Fibroblast of lung (primary cell): ENCODE measurements at regions not wholly inside any gene's neighbourhood (a gene's known extent, or its start where the extent isn't known, plus 50 kb on each side); places are given as distances from the start of the nearest gene placed in this dataset.

ENCODE experiments used
- EZH2 ChIP-seq: IDR thresholded peaks from 2 replicates; pipeline ENCODE4 v1.5.1; 2012; ENCODE audit warnings: low read length, control low read depth, mild to moderate bottlenecking; ENCODE audit errors: missing control alignments
- TF ChIP-seq, protein P1 (sequence below), 2 donors: IDR thresholded peaks in 1 of 2; conservative IDR thresholded peaks in 1 of 2; 1 replicate in 1 of 2; 2 replicates in 1 of 2; pipeline ENCODE4 v1.5.1; 2011 to 2012; ENCODE audit warnings: low read length in 2 of 2, control low read depth in 1 of 2, inconsistent platforms in 1 of 2, low read depth in 1 of 2, mild to moderate bottlenecking in 1 of 2

DNA sequence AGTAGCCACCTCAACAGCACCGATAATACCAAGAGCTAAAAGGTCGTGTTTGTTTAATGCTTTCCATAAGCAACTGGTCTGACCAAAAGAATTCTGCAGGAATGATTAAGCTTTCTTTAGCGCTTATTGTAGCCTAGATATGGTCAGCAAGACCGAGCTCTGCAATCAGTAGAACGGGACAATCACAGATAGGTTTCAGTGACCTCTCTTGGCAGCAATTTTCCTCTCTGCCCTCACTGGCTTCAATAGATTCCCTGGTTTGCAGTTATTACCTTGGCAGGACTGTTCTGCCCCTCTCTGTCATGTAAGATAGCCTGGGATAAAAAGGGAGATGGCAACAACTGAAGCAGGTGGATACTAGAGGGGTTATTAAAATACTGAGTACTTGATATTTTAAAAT, 337.1 kb upstream of the NECTIN3 start:
- TF ChIP-seq, protein P1, sequence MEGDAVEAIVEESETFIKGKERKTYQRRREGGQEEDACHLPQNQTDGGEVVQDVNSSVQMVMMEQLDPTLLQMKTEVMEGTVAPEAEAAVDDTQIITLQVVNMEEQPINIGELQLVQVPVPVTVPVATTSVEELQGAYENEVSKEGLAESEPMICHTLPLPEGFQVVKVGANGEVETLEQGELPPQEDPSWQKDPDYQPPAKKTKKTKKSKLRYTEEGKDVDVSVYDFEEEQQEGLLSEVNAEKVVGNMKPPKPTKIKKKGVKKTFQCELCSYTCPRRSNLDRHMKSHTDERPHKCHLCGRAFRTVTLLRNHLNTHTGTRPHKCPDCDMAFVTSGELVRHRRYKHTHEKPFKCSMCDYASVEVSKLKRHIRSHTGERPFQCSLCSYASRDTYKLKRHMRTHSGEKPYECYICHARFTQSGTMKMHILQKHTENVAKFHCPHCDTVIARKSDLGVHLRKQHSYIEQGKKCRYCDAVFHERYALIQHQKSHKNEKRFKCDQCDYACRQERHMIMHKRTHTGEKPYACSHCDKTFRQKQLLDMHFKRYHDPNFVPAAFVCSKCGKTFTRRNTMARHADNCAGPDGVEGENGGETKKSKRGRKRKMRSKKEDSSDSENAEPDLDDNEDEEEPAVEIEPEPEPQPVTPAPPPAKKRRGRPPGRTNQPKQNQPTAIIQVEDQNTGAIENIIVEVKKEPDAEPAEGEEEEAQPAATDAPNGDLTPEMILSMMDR (conservative IDR thresholded peaks at IDR 0.05 in 1 of 2, IDR thresholded peaks at IDR 0.05 in 1 of 2; ENCODE audit: low read depth in 1 of 2, low read length in 2 of 2) = no peak
- TF ChIP-seq EZH2 = no peak
